HL-60 (cell line): ENCODE measurements at regions not wholly inside any gene's neighbourhood (a gene's known extent, or its start where the extent isn't known, plus 50 kb on each side); places are given as distances from the start of the nearest gene placed in this dataset.

Source experiments
- GABPA ChIP-seq: IDR thresholded peaks from 2 replicates; pipeline ENCODE4 v1.6.1; 2012; ENCODE audit warnings: low read depth
- POLR2AphosphoS5 ChIP-seq: IDR thresholded peaks from 2 replicates; pipeline ENCODE4 v1.6.1; 2012; ENCODE audit warnings: low read depth
- REST ChIP-seq: IDR thresholded peaks from 2 replicates; pipeline ENCODE4 v1.6.1; 2012; ENCODE audit warnings: low read depth; ENCODE audit not compliant: insufficient replicate concordance
- TF ChIP-seq, protein P1 (sequence below): IDR thresholded peaks from one replicate; pipeline ENCODE4 v1.5.1; 2011; ENCODE audit warnings: low read length, control low read depth, inconsistent platforms; ENCODE audit not compliant: insufficient read depth

DNA sequence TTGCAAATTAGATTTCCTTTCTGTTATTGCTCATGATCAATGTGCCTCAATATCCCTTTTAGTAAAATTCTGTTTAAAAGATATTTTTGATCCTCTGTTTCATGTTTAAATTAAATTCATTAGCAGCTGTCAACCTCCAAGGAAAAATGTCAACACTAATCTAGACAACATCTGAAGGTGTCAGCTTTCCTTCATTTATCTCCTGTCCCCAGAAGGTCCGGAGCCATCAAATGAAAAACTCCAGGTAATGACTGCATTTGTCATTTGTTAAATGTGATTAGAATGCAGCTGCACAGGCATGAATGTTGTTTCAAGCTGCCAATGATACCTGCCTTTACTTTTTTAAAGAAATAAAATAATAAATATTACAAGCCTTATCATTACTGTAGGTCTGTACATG is 463.7 kb upstream of the SEMA3A start:
- TF ChIP-seq, protein P1, sequence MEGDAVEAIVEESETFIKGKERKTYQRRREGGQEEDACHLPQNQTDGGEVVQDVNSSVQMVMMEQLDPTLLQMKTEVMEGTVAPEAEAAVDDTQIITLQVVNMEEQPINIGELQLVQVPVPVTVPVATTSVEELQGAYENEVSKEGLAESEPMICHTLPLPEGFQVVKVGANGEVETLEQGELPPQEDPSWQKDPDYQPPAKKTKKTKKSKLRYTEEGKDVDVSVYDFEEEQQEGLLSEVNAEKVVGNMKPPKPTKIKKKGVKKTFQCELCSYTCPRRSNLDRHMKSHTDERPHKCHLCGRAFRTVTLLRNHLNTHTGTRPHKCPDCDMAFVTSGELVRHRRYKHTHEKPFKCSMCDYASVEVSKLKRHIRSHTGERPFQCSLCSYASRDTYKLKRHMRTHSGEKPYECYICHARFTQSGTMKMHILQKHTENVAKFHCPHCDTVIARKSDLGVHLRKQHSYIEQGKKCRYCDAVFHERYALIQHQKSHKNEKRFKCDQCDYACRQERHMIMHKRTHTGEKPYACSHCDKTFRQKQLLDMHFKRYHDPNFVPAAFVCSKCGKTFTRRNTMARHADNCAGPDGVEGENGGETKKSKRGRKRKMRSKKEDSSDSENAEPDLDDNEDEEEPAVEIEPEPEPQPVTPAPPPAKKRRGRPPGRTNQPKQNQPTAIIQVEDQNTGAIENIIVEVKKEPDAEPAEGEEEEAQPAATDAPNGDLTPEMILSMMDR = no peak
- TF ChIP-seq REST (no peak), POLR2AphosphoS5 (no peak), GABPA (no peak)
